GM18520 (cell line): ENCODE measurements at regions not wholly inside any gene's neighbourhood (a gene's known extent, or its start where the extent isn't known, plus 50 kb on each side); places are given as distances from the start of the nearest gene placed in this dataset.

Source experiments
- ATAC-seq: cut with Tn5 transposase; IDR thresholded peaks from one replicate; pipeline ENCODE4 v1.9.1; 2021; ENCODE audit not compliant: unreplicated experiment

DNA sequence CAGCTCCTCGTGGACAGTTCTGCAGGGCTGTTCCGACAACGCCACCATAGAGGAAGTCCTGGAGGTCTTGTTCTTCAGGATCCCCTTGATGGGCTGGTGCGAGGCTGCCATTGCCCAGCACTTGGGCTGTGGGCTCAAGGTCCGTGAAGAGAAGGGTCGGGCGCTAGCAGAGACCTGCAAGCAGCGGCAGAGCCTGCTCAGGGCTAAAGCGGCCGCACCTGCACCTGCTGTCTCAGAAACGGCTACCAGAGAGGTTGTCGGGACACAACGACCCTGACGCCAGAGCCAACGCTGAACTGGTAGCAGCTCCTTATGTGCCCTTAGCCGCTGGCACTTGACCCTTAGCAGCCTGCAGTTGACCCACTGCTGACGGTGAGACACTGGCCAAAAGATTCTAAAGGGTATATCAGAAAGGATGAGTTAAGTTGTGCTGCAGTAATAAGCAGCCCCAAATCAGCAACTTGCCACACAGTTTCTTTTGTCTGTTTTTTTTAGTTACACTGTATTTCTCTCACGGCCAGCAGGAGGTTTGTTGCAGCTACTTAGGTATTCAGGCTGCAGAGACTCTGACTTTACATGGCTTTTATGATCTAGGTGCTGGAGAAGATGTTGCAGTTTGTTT lies 55.5 kb upstream of the ST6GAL2 start:
- no peak for ATAC-seq

DNA sequence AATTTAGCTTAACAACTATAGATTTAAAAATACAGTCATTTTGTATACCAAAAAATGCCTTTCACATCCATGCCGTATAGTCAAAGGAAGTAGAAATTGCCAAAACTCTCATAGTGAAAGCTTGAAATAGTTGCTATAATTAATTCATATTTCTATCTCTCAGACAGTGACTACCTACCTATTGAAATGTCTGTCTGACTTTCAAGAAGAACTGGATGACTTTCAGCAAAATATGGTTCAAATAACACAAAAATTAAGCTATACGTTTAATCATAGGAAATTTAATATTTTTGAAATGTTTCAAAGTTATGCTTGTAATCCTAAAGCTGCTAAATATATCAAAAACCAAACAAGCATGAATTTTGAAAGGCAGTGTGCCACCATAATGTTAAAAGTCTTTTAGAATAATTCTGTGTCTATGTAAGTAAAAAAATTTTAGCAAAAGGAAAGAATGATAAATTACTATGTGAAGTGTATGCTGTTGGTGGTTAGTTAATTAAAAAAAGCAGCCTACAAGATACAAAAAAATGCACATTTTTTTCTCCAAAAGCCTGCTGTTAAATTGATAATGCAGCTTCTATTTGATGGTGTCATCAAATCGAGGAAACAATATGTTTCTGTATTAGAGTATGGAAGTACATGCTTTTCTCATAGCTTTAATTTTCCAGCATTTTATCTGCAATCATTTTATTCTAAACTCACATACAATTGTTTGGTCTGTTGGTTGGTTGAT lies 57.7 kb upstream of the ST6GAL2 start:
- no peak for ATAC-seq

DNA sequence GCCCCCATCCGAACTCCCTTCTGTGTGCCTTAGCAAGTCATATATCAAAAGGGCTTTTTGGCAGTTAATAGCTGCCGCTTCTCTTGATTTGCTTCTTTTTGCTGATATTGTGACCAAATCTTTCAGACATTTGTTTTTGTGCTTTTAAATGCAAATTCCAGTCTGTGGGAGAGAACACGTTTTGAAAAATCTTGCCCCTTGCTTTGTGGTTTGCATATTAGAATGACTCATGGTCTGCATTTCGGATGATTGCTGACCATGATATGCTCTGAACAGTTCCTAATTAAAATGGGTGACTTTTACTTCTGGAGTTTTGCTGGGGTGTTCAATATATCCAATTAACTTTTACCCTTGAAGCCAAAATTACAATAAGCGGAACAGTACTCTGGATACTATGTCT lies 58.2 kb upstream of the ST6GAL2 start:
- no peak for ATAC-seq

DNA sequence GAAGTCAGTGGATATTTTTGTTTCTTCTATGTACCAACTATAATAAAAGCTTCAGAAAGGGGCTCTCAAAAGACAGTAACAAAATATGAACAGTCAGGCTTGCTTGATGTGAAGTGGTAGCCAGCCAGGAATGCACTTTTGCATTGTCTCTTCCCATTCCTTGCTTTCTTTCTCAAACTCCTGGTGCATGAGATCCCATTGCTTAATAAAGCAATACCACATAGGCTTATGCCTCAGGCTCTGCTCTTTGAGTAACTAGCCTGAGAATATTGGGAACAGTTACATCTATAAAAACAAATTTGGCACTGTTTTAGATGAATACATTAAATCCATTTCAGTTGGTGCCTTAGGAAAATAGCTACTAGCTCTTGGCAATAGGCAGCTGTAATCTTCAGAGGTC lies 62.6 kb upstream of the ST6GAL2 start:
- no peak for ATAC-seq

DNA sequence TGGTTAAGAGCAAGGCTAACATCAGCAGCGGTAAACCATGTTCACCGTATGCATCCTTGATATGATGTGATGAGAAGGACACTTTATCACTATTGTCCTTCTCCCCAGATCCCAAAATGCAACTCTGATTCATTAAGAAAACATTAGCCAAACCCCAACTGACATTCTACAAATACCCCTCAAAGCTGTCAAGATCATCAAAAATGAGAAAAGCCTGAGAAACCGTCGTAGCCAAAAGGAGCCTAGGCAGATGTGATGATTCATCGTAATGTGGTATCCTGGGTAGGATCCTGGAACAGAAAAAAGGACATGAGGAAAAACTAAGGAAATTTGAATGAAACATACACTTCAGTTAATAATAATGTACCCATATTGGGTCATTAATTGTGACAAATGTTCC lies 67.3 kb upstream of the ST6GAL2 start:
- ATAC-seq, result no peak

GRCh38 chr2:106953779-106954178 lies 67.8 kb upstream of the ST6GAL2 start:
- ATAC-seq, result no peak

- no peak for ATAC-seq
These were observed 68.3 kb upstream of the ST6GAL2 start for GRCh38 chr2:106954304-106954703.

DNA sequence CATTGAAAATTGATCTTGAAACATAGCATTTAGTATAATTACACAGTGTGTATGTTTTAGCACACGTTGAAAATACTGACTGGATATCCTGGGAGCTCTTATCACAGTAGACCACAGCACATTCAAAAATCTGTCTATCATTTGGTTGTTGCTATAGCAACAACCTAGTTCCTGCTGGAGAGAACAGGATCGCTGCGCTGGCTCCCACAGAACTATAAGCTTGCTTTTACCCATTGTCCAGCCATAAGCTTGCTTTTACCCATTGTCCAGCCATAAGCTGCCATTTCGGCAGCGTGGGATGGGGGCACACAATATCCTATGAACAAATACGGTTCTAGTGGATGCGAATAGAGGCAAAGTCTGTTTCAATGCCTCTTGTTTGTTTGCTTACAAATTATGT lies 70.4 kb upstream of the ST6GAL2 start:
- ATAC-seq, result no peak

- ATAC-seq, result no peak
These were observed 70.9 kb upstream of the ST6GAL2 start for GRCh38 chr2:106956879-106957278.

GRCh38 chr2:106959975-106960682 lies 74.2 kb upstream of the ST6GAL2 start:
- ATAC-seq, result no peak

DNA sequence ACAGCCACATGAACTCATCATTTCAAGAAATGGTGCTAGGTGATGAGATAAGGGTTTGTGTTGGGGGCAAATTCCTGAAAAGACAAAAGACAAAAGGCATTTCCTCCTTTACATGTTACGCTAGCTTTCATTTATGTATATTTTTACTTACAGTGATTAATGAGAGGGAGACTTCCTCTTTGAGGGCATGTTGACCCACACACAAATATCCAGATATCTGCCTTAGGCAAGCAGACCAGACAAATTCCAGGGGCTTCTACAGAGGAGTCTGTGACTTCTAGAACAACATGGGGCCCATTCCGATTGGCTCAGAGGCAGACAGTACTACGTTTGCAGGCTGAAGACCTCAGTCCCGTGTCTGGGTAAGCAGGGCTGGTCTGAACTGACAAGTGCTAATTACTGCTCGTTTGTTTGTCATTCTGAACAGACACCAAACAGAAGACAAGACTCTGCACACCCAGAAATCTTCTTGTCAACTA lies 74.8 kb upstream of the ST6GAL2 start:
- no peak for ATAC-seq

- no peak for ATAC-seq
These were observed 75.4 kb upstream of the ST6GAL2 start for GRCh38 chr2:106961328-106961727.

- no peak for ATAC-seq
These were observed 77.2 kb upstream of the ST6GAL2 start for GRCh38 chr2:106963156-106963555.

GRCh38 chr2:106963893-106964292 lies 77.9 kb upstream of the ST6GAL2 start:
- no peak for ATAC-seq

DNA sequence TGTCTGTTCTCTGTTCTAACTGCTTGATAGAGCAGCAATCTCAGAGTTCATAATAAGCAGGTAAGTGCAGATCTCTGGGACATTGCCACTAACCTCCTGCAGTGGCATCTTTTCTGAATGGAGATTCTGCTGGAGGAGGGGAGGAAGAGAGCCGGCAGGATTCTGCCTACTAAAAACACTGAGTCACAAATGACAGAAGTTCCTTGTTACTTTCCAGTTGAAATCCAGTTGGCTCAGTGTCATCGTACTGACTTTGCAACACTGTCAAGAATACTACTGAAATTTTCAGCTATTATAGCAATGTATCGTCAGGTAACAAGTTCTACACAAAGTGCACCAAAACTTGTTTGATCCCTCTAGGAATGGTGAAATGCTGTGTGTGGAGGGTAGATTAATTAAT lies 79.6 kb upstream of the ST6GAL2 start:
- ATAC-seq, result no peak

GRCh38 chr2:106969777-106970176 lies 83.8 kb upstream of the ST6GAL2 start:
- no peak for ATAC-seq

DNA sequence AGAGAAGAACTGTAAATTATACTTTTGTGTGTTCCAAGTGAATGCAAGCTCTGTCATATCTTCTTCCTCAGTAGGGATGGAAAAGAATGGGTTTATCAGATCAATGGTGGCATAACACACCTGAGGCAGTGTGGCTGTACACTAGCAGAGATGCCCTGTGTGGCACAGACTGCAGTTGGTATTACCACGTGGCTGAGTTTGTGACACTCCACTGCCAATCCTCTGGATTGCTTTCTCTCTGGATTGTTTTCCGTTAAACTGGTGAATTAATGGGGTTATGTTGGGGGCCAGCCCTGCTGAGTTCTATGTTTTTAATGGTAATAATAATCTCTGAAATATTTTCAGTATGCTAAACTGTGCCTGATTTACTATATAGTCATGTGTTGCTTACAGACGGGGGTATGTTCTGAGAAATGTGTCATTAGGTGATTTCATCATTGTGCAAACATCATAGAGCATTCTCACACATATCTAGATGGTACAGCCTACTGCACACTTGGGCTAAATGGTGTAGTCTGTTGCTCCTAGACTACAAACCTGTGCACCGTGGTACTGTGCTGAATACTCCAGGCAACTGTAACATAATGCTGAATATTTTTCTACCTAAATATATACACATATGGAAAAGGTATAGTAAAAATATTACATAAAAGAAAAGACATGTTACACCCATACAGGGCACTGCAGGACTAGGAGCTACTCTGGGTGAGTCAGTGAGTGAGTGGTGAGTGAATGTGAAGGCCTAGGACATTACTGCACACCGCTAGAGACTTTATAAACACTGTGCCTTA lies 84.7 kb upstream of the ST6GAL2 start:
- no peak for ATAC-seq

DNA sequence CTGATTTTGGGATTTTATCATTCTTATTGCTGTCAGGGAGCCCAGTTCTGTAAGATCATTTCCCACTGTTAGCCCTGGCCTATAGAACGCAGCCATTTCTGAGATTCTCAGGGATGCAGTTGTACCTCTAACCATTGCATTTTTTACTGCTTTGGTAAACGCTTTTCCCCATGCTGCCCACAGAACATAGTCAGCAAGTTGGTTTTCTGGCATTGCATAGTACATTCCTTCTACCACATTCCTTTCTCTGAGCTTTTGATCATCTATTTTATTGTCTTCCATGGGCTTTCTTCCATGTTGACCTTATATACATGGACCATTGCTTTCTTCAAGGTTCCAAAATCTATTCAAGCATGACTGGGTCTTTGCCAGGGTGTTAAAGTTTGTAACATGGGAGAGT lies 86.8 kb upstream of the ST6GAL2 start:
- ATAC-seq, result no peak

- ATAC-seq, result no peak
These were observed 88.9 kb upstream of the ST6GAL2 start for GRCh38 chr2:106974891-106975290.

DNA sequence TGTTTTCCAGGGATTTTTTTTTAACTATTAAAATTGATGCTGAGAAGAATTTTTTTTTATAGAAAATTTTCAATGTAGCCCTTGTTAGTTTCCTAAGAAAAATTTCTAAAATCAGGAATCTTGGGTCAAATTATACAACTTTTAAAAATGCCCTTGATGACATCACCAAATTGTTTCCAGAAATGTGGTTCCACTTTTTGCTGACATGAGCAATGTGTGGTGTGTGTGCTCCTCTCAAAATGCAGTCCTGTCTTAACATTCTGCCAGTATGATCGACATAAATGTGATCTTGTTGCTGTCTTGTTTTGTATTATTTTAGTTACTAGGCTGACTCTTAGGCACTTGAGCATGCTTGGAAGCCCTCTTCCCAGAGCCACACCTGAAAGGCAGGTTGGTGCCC lies 89.7 kb upstream of the ST6GAL2 start:
- ATAC-seq, result no peak

DNA sequence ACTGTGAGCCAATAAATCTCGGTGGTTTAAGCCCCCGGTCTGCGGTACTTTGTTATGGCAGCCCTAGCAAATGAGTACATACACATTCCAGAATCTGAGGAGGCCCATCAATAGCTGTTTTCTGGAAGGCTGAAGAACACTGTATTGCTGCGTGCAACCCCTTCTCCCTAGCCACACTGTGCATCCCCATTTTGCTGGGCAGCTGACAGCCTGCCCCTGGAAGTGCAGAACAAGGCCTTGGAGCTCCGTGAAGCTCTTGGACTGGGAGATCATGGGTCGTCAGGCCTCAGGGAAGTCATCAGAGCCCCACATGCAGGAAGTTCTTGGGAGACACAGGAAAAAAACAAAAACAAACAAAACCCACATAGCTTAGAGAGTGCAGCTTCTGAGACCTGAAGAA lies 90.6 kb upstream of the ST6GAL2 start:
- no peak for ATAC-seq
